ENCODE measurements at regions not wholly inside any gene's neighbourhood (a gene's known extent, or its start where the extent isn't known, plus 50 kb on each side); places are given as distances from the start of the nearest gene placed in this dataset.
"Not testable (repeated sequence)": the region's sequence is repeated elsewhere in the genome, so short reads cannot be mapped to it uniquely, and the experiment has no call there.

GRCh38 chr4:186363038-186363437 is 97.0 kb downstream of the F11 start:
- TF ChIP-seq CTCF (IDR thresholded peaks at IDR 0.05 in 8 of 11, conservative IDR thresholded peaks at IDR 0.05 in 3 of 11); POLR2A (IDR thresholded peaks at IDR 0.05); POLR2AphosphoS5 (IDR thresholded peaks at IDR 0.05): not testable (repeated sequence)
